C4-2B (cell line): ENCODE measurements at regions not wholly inside any gene's neighbourhood (a gene's known extent, or its start where the extent isn't known, plus 50 kb on each side); places are given as distances from the start of the nearest gene placed in this dataset.

Experiments used
- CTCF ChIP-seq: fragments of 450-650 bp; conservative IDR thresholded peaks from 2 replicates; pipeline ENCODE4 v1.5.1; 2017; ENCODE audit warnings: mild to moderate bottlenecking
- ZFX ChIP-seq: fragments of 450-650 bp; IDR thresholded peaks from 2 replicates; pipeline ENCODE4 v1.6.1; 2017

GRCh38 chr20:3349786-3350185, 57.7 kb downstream of the DNAAF9 start:
- TF ChIP-seq CTCF (no peak), ZFX (no peak)
